Uterus (tissue), 2 donors: ENCODE measurements at regions not wholly inside any gene's neighbourhood (a gene's known extent, or its start where the extent isn't known, plus 50 kb on each side); places are given as distances from the start of the nearest gene placed in this dataset.

Experiments
- POLR2A ChIP-seq, 2 donors: fragments of 450-650 bp; IDR thresholded peaks; one replicate each; pipeline ENCODE4 v1.6.1; 2016; ENCODE audit warnings: antibody characterized with exemption in 2 of 2, mild to moderate bottlenecking in 1 of 2, moderate library complexity in 1 of 2
- TF ChIP-seq, protein P1 (sequence below), 4 experiments: fragments of 200-600 bp in 2 of 4; fragments of 450-650 bp in 2 of 4; sonication (generic) in 2 of 4; IDR thresholded peaks; one replicate each; pipeline ENCODE4 v1.5.1; 2016 to 2019; ENCODE audit warnings: antibody characterized with exemption in 4 of 4, mild to moderate bottlenecking in 2 of 4, moderate library complexity in 1 of 4

DNA sequence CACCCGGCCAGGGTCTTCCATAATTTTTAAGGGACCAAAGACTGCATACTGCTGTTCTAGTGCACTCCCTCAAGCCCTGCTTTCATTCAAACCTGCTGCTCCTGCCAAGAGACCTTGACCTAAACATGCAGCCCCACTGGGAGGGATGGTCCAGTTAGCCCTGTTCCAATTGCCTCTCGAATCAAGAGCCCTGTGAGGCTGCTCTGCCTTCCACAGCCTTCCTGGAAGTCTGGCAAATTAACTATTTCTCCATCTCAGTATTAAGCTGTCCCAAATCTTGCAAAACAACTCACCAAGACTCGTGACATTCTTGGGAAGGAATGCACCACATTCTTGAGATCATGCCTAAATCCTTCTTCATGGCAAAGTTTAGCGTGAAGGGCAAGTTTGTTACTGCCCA lies 231.3 kb downstream of the C1orf94 start:
- TF ChIP-seq, protein P1, sequence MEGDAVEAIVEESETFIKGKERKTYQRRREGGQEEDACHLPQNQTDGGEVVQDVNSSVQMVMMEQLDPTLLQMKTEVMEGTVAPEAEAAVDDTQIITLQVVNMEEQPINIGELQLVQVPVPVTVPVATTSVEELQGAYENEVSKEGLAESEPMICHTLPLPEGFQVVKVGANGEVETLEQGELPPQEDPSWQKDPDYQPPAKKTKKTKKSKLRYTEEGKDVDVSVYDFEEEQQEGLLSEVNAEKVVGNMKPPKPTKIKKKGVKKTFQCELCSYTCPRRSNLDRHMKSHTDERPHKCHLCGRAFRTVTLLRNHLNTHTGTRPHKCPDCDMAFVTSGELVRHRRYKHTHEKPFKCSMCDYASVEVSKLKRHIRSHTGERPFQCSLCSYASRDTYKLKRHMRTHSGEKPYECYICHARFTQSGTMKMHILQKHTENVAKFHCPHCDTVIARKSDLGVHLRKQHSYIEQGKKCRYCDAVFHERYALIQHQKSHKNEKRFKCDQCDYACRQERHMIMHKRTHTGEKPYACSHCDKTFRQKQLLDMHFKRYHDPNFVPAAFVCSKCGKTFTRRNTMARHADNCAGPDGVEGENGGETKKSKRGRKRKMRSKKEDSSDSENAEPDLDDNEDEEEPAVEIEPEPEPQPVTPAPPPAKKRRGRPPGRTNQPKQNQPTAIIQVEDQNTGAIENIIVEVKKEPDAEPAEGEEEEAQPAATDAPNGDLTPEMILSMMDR (IDR thresholded peaks at IDR 0.05) = no peak
- TF ChIP-seq POLR2A (IDR thresholded peaks at IDR 0.05) = no peak
